Erythroblast (primary cell): ENCODE measurements at regions not wholly inside any gene's neighbourhood (a gene's known extent, or its start where the extent isn't known, plus 50 kb on each side); places are given as distances from the start of the nearest gene placed in this dataset.

Experiments used
- DNase-seq, 2 experiments: peaks; one replicate each; lab custom pipeline; 2025; lab: John Stamatoyannopoulos, UW
- GATA1 ChIP-seq: IDR thresholded peaks from 2 replicates; pipeline ENCODE4 v1.6.1; 2011; ENCODE audit warnings: low read depth, mild to moderate bottlenecking, control low read depth, low read length, moderate library complexity
- POLR2A ChIP-seq: IDR thresholded peaks from 2 replicates; pipeline ENCODE4 v1.6.1; 2011; ENCODE audit warnings: mild to moderate bottlenecking, low read length

DNA sequence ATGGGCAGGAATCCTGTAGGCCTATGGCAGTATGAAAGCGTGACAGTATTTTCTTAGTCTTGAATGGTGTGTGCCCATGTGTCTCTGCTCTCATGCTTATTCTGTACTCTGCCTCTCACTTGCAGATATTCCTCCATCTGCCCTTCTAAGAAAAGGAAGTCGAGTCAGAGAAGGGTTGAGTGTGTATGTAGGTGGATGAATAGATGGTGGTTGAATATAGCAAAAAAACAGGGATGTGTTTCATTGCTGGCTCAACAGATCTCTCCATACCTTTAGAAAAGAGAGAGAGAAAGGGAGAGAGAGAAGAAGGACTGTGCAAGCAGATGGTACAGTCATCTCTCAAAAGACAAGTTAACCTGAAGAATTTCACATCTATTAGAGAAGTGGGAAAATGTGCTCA, 381.5 kb downstream of the FBXW7 start:
- TF ChIP-seq POLR2A = no peak

DNA sequence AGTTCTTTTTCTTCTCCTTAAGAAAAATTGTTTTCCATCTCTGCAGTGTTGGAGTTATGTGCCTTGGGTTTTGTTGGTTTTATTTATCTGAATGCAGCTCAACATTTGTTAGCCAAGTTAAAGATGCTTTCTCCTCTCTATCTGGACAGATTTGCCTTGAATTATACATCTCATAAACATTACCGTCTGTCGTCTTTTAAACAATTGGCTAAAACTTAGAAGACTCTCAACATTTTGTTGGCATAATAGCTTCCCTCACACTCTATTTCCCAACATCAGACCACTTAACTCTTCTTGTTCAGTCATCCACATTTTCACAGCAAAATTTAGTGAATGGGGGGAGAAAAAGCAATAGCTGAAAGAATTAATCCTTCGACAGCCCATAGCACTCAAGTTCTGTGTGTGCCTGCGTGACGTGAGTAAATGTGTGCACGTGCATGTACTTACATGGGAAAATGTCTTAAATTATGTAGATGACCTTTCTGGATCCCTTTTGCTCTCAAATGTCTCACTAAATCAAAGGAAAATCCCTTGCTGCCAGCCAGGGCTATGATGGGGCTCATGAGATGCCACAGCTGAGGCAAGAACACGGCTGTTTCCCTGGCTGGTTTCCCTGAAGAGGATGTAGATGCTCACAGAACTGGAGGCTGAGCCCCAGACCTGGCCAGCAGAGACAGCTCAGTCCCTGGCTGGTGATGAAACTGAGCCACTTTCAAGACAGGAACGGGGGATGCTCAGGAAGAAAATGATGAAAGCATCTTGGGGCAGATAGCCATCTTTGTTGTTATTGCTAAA, 382.2 kb downstream of the FBXW7 start:
- DNase-seq = no peak
- TF ChIP-seq GATA1 (no peak), POLR2A (no peak)

More for the DNA sequence above, 381.5 kb downstream of the FBXW7 start:
- no peak for DNase-seq

DNA sequence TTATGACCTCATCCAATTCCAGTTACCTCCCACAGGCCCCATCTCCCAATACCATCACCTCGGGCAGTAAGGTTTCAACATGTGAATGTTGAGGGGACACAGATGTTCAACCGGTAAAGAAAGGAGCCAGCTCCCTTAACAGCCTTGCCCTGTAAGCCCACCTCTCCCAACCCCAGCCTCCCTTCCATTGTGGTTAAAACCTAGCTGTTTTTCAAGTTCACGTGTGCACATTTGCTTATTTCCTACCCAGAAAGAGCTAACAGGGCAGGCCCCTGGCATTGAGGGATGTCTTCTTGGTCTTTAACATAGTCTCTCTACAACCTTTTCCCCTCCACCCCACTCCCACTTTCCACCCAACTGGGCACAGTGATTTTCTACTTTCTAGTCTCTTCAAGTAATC, 385.7 kb downstream of the FBXW7 start:
- no peak for DNase-seq
- no peak for TF ChIP-seq POLR2A
- no peak for TF ChIP-seq GATA1

DNA sequence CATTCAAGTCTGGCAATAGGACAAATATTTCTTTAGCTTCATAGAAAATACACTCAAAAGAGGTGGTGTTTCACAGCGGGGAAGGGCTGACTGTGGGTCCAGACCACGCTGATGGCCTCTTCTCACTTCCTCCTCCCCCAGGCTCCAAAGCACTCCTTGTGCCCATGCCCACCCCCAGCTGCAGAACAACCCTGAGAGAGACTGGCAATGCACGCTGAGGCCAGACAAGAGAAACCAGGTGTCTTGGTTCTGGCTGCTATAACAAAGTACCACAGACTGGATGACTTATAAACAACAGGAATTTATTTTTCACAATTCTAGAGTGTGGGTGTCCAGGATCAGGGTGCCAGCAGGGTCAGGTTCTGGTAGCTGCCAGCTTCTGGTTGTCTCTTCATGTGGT, 386.1 kb downstream of the FBXW7 start:
- no peak for DNase-seq
- TF ChIP-seq GATA1 = no peak
- TF ChIP-seq POLR2A = no peak

DNA sequence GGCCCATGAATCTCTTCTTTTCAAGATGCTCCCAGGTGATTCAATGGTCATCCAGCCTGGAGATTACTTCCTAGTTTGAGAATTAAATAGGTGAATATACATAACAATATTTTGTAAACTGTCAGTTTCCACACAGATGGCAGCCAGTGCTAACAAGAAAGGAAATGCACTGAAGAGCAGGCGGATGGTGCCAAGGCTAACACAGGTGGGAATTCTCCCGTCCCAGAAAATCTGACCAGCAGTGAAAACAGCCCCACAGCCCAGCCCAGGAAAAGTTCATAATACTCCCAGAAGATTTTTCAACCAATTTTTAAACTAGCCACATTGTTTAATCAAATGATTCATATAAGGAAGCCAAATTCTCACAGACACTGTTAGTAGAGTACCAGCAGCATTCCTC, 387.2 kb upstream of the GATB start:
- TF ChIP-seq GATA1 = no peak
- TF ChIP-seq POLR2A = no peak
- DNase-seq = no peak

DNA sequence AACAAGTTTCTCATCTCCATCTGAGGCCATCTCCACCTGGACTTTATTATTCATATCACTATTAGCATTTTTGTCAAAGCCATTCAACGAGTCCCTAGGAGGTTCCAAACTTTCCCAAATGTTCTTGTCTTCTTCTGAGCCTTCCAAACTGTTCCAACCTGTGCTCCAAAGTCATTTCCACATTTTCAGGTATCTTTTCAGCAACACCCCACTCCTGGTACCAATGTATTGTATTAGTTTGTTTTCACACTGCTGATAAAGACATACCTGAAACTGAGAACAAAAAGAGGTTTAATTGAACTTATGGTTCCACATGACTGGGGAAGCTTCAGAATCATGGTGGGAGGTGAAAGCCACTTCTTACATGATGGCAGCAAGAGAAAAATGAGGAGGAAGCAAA, 385.4 kb upstream of the GATB start:
- no peak for TF ChIP-seq POLR2A
- TF ChIP-seq GATA1 = no peak
- no peak for DNase-seq

DNA sequence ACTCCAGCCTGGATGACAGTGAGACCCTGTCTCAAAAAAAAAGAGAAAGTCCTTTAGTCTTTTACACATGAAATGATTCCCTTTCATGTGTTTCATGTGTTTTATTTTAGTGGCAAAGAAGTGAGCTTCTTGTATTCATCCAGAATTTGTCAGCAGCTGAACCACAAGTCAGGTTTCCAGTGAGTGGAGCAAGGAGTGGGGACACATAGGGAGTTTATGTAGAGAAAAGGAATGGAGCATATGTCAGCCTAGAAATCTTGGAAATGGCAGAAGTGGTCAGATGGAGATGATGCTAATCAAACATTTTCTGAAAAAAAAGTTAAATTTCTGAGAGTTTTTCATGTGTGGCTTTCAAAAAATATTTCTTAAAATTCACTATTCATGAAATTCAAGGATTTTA, 383.0 kb upstream of the GATB start:
- no peak for DNase-seq
- TF ChIP-seq POLR2A (no peak), GATA1 (no peak)

DNA sequence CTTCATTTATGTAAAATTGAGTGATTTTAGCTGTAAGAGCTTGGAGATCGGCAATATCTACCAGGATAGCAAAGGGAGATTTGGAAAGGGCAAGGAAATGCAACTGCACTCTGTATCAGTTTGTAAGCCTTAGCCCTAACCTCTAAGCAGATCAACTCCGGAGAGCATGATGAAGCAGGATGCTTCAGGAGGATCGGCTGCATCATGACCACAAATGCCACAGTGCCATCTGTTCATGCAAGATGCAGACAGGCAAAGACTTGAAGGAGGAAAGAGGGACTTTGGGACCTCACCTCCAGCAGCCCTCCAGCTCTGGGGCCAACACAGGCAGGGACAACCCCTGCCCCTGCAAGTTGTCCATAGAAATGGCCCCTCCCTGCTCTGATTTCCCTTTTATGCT, 377.6 kb upstream of the GATB start:
- no peak for DNase-seq
- TF ChIP-seq POLR2A = no peak
- no peak for TF ChIP-seq GATA1

DNA sequence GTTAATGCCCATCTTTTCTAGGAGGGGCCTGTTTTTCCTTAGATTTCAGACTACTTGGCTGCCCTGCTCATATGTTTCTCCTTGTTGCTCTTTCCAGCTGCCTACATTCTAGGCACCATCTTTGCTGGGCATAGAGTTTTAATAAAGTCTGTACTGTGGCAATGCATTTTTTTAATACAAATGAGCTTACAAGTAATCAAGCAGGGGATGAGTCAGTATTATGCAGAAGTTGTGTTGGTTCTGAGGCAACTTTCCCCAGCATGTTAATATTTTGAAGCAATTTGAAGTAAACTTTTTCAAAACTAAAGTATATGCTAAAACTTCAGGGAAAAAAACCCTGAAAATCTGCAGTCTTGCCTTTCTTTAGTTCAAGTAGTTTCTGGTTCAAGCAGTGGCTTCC, 372.0 kb upstream of the GATB start:
- no peak for TF ChIP-seq GATA1
- TF ChIP-seq POLR2A = no peak
- DNase-seq = no peak

DNA sequence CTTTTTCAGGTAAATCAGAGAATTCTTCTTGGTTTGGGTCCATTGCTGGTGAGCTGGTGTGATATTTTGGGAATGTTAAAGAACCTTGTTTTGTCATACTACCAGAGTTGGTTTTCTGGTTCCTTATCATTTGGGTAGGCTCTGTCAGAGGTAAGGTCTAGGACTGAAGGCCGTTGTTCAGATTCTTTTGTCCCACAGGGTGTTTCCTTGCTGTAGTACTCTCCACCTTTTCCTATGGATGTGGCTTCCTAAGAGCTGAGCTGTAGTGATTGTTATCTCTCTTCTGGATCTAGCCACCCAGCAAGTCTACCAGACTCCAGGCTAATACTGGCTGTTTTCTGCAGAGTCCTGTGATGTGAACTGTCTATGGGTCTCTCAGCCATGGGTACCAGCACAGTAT, 367.5 kb upstream of the GATB start:
- DNase-seq = no peak
- TF ChIP-seq POLR2A (no peak), GATA1 (no peak)

DNA sequence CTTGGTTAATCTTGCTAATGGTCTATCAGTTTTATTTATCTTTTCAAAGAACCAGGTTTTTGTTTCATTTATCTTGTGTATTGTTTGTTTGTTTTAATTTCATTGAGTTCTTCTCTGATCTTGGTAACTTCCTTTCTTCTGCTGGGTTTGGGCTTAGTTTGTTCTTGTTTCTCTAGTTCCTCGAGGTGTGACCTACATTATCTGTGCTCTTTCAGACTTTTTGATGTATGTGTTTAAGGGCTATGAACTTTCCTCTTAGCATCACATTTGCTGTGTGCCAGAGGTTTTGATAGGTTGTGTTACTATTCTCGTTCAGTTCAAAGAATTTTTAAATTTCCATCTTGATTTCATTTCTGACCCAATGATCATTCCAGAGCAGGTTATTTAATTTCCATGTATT, 365.4 kb upstream of the GATB start:
- no peak for DNase-seq
- no peak for TF ChIP-seq POLR2A
- TF ChIP-seq GATA1 = no peak

DNA sequence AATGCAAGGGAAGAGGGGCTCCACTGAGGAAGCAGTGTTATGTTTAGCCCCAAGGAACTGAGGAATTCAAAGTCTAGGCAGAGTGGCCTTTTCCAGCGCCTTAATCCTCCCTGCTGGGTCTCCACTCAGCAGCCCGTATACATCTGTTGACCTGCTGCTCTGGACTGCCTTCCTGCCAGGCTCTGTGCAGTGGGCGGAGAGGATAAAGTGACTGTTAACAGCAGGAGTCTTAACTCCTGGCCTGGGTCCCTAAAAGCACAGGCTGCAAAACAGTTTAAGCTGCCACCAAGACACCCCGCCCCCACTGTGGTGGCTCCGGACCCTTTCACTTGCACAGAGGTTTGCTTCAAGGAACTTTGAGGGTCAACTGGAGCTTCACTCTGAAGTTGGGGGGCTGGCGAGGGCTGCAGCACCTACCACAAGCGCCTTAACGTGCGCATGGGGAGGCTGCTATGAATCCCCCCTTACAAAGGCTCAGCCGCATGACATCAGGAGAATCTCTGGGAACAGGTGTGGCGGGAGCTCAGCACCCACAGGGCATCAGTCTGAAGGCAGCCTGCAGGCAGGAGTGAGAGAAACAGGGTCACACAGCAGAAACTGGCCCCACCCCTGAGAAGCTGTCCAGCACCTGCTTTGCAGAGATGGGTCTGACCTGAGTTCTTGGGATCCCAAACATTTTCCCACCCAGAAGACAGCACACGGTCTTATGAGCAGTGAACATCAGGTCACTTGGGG, 358.2 kb upstream of the GATB start:
- TF ChIP-seq POLR2A = no peak
- TF ChIP-seq GATA1 = no peak
- no peak for DNase-seq

DNA sequence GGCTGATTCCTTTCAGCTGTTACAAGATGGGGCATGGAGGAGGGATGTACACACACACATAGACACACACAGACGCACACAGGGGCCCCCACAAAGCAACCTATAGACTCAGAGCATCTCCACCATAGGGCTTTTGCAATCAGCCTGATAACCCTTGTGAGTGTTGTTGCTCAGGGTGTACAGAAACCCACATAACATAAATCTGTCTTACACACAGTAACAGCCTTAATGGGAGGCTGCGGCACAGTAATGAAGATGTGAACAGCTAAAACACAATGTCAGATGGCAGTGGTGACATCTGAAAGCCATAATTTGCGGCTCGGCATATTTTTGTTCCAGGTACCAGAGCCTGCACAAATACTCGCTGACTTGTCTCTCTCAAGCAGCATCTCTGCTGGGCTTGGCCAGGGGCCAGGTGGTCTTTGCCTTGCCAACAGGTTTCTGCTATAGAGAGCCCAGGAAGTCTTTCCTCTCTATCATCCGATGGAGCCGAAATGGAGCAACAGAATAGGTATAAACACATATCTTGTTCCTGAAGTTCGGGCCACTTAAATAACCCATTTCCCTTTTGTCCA, 357.2 kb upstream of the GATB start:
- no peak for DNase-seq
- TF ChIP-seq GATA1 = no peak
- no peak for TF ChIP-seq POLR2A

DNA sequence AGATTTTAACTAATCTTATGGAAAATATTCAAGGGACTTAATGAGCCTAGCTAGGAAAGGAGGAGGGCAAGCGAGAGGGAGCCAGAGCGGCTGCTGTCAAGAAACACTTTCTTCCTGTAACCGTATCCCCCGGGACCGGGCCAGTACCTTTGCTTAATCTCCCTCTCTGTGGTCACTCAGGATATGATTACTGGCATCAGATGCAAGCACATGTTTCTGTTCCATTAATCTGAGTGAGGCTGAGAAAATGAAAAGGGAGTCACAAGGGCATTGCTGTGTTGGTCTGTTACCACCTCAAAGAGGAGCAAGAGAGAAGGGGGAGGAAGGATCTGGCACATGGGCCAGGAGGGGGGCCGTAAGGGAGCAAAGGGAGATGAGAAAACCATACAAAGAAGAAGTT, 356.7 kb upstream of the GATB start:
- TF ChIP-seq GATA1 (no peak), POLR2A (no peak)

DNA sequence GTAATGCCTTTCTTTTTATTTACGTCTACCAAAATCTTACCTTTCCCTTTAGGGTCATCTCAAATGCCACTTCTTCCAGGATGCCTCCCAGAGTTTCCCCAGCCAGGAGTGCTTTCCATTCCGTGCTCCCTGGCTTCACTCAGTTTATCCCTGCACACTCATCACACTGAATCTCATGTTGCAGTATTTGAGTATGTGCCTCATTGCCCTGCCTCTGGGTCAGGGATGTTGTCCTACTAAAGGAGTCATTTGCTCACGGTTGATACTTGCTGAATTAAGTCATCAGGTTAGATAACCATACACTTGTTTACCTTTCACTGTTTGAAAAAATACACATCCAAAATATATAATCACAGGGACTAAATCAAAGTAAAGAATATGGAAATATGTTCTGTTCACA, 356.2 kb upstream of the GATB start:
- no peak for TF ChIP-seq POLR2A
- TF ChIP-seq GATA1 = no peak
- DNase-seq = no peak

More for the DNA sequence above, 356.7 kb upstream of the GATB start:
- no peak for DNase-seq

DNA sequence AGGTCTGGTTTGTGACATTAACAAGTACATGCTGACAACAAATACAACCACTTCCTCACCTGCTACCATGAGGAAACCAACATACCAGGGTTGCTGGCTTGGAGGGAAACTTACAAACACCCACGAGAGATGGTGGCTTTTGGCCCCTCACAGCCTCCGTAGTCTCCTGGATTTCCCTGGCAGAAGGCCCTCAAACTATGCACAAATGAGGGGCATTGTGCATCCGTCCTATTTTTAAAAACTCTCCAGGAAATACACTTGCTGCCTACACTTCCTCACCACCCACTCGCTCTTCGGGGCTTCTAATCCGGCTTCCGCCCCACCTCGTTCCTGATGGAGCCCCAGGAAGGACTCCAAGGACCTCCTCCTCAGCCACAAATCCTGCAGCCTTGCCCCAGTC, 355.0 kb upstream of the GATB start:
- no peak for DNase-seq

More for the DNA sequence above, 355.0 kb upstream of the GATB start:
- TF ChIP-seq POLR2A = no peak
- no peak for TF ChIP-seq GATA1
